Stimulated activated CD4-positive, alpha-beta T cell treated with anti-CD3 and anti-CD28 coated beads, TNF-alpha, amount 100 ng/mL, for 1 hour (primary cell): ENCODE measurements at regions not wholly inside any gene's neighbourhood (a gene's known extent, or its start where the extent isn't known, plus 50 kb on each side); places are given as distances from the start of the nearest gene placed in this dataset.

Source experiments
- DNase-seq, 3 donors: peaks; one replicate each; pipeline ENCODE4 v3.0.0-alpha.2; 2020; ENCODE audit warnings: low read depth in 3 of 3, low spot score in 1 of 3

DNA sequence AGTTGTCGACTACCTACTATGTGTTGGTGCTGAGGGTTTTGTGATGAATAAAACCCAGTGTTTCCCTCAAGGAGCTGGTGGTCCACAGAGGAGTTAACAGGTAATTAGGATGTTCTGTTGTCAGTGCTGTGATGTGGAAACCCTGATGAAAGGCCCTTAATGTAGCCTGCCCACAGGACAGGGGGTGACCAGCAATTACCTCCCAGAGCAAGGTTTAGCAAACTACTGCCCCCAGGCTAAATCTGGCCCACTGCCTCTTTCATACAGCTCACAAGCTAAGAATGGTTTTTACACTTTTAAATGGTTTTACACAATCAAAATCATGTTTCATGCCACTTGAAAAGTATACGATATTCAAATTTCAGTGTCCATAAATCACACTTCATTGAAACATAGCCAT, 536.2 kb downstream of the MIAT start:
- DNase-seq, result no peak

- DNase-seq, result no peak
Observed at GRCh38 chr22:27194096-27194748, 536.8 kb downstream of the MIAT start.

GRCh38 chr22:27195094-27195493, 537.7 kb downstream of the MIAT start:
- no peak for DNase-seq

DNA sequence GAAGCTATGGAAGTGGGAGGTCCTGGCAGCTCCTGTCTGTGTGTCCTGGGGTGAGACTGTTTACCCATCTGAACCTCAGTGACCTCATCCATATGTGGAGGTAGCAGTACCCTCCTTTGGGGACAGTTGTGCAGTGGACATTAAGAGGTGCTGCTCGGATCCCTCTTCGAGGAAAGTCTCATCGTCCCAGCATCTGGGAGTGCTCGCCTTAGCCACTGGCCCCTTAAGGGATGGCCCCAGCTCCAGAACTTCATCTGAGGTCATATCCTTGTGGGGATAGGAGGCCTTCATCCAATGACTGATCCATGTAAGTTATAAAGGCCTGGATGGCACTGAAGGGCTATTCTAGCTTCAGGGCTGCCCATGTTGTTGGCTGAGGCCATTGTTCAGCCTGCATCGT, 538.1 kb downstream of the MIAT start:
- DNase-seq, result no peak

GRCh38 chr22:27196606-27197005, 539.2 kb downstream of the MIAT start:
- DNase-seq, result no peak

DNA sequence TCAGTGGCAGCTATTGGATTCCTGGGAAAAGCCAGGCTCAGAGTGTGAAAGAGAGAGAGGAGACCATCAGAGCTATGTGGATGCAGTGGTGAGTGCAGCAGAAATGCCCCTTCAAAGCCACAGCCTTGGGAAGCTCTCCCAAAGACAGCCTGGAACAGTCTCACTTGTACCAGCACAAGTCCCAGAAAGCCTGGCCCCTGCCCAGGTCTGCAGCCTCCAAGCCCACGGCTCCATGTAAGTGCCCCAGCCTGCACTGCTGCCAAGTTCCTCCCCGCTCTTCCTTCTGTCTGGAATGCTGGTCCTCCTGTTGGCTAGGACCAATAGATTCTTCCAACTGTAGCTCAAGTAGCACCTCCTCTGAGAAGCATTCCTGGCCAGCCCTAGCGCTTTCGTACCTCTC, 539.7 kb downstream of the MIAT start:
- DNase-seq, result no peak

DNA sequence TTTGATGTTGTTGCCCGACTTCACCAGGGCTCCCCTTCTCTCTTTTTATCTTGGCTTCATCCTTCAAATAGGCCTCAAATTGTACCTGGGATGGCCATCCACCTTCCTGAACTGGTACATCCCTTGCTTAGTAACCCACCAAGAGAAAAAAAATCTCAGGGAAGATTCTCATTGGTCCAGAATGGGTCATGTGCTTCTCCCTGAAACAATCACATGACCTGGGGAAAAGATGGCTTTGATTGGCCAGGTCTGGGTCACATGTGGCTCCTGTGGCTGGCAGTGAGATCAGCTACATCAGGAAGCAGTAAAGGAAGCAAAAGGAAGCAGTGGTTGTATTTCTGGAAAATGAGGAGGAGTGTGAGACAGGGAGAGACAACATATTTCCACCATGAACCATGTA, 540.2 kb downstream of the MIAT start:
- DNase-seq, result no peak

GRCh38 chr22:27198518-27199035, 541.2 kb downstream of the MIAT start:
- DNase-seq, result no peak

DNA sequence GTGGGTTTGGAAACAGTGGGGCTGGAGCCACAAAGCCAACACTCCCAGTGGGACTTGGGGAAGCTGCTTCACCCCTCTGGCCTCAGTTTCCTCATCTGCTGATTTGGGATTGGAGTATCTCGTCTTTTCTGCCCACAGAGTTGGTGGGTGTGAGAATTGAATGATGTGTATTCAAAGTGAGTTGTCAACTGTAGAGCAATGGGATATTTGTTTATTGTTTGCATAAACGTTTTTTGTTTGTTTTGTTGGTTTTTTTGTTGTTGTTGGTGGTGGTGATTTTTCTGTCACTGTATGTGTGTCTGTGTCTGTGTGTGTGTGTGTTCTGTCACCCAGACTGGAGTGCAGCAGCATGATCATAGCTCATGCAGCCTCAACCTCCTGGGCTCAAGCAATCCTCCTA, 542.0 kb downstream of the MIAT start:
- DNase-seq, result no peak

- no peak for DNase-seq
Observed at GRCh38 chr22:27201276-27201675, 543.9 kb downstream of the MIAT start.

DNA sequence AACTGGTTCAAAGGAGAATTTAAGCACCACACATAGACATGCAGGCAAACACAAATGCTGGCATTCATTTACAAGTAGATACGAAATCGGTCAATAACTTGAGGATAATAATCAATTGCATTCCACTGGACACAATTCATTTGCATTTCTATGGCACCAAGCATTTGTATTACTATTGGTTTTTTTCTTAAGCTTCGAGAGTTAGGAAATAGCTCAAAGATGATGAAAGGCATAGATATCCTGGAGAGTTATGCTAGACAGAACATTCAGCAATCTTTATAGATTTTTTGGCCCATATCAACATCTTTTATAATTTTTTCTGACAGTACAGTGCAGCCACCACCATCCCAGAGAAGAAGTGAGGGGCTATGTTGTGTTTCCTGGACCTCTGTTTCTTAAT, 544.4 kb downstream of the MIAT start:
- no peak for DNase-seq

DNA sequence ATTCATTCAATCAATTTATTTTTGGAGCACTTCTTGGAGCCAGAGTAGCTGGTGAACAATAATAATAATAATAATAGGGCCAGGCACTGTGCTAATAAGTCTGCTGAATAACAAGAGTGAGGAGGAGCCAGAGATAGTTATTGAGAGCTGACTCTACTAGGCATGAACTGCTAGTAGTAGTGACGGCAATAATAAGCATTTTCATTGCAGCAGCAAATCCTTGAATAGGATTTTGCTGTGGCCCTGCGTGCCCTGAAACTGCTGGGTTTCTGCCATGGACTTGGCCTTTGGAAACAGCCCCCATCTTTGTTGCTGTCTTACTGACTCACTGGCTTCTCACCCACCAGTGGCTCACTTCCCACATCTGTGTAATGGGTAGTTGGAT, 545.9 kb downstream of the MIAT start:
- no peak for DNase-seq

- no peak for DNase-seq
Observed at GRCh38 chr22:27204280-27204679, 546.9 kb downstream of the MIAT start.

DNA sequence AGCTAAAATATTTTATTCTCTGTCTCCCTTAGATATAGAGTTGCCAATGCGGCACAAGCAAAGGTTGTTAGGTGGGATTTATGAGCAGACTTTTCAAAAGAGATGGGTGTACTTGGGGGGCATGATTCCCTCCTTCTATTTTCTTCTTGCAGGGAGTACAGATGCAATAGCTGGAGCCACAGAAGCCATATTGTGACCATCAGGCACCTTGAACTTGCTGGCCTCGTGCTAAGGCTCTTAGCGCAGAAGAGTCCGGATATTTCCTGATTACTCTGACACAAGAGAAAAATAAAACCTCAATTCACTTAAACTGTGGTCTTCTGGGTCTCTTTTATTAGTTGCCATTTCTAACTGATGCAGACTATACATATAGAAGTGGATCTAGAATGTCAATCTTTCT, 547.4 kb downstream of the MIAT start:
- no peak for DNase-seq

DNA sequence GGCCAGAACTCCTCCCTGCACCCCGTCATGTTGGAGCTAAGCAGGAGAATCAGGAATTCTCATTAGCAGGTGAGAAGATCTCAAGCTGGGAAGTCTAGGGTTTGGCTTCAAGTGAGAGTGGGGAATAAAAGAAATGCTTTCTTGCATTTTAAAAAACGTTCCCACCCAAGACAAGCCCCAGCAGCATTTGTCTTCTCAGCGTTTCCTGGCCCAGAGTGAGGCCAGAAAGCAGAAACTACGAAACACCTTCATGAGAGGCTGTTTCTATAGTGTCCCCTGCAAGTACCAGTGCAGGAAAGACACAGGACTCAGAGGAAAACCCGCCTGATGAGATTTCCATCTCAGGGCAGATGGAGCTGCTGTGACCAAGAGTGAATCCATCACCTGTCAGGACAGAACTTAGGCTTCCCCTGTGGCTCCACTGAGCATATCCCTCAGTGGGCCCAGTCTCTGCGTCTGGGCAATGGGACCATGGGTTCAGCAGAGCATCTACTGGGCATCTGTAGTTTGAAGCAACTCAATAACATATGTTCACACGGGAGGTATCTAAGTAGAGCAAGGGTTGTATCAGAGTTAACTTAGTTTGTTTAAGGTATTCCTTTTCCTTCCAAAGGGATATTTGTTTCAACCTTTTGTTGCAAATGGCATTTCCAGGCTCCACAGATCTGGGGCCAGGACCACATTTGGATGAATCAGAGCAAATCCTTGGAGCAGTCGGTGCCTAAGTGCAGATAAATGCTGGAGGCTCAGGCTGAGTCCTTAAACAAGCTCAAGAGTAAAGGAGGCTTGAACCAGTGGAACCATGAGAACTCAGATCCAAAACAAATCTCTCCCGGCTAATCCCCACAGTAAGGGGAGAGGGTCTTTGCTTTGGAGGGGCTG, 548.3 kb downstream of the MIAT start:
- DNase-seq, result no peak

DNA sequence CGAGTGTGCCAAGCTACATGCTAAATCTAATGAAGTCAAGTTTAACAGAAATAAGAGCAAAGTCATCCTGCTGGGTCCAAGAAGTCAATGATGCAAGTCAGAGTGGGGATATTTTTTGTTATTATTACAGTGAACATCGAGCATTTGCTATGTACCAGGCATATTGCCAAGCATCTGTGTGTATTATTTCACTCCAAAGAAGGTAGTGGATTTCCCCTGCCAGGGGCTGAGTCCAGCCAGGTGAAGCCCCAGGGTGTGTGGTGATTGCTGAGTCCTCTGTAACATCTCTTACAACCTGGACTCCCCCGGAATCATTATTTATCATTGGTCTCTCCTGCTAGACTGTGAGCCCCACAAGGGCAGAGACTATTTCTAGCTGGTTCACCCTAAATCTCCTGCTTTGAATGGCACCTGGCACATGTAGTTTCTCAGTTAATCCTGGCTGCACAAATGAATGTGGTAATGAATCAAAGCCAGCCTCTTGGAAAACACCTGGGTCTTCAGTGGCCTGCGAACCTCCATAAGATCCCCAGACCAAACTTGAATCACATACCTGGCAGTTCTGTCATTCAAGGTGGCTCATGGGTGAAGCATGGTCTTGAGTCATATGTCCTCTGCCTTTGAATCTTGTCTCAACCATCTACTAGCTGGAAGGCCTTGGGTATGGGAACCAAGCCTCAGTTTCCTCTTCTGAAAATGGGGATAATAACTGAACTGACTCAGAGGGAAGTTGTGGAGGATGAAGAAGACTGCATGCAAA, 549.2 kb downstream of the MIAT start:
- no peak for DNase-seq

DNA sequence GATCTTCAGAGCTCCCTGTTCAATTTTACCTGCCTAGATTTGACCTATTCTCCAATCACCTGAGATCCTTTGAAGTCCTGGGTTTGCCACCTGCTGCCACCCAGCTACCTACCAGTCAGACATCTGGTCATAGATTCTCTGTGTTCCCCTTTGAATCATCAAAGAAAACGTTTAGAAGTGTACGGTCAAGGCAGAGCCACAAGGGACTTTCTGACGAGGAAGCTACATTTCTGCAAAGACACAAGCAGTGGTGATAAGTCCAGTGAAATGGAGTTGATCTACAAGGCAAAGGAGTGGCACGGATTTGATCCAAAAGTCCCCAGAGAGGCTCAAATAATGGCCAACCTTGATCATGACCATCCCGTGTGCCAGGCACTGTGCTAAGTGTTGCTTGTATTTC, 549.9 kb downstream of the MIAT start:
- no peak for DNase-seq

GRCh38 chr22:27207907-27208306, 550.5 kb downstream of the MIAT start:
- DNase-seq, result no peak

DNA sequence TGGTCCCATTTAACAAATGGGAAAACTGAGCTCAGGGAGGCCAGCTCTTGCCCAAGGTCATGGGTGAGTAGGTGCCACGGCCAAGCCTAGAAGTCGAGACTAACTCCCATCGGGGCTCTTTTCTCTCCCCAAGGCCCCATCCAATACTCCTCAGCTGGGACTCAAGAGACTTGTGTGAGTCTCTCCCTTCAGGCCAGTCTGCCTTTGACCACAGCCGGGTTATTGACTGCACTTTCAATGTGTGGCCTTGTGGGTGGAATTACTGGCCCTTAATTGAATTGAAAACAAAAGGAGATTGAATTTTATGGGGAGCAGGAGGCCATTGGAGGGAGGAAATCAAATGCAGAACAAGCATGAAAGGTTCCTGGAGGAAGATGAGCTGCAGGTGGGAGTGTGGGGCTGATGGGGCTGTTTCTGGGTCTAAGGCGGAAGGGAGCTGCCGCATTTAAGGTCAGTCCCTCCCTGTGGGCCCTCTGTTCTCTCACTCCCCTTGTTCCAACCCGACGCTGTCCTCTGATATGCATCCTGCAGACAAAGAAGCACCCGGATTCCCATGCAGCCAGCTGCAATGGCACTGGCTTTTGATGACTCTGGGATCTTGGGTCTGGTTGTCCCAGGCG, 552.8 kb downstream of the MIAT start:
- DNase-seq, result no peak

GRCh38 chr22:27212102-27212501, 554.7 kb downstream of the MIAT start:
- no peak for DNase-seq

DNA sequence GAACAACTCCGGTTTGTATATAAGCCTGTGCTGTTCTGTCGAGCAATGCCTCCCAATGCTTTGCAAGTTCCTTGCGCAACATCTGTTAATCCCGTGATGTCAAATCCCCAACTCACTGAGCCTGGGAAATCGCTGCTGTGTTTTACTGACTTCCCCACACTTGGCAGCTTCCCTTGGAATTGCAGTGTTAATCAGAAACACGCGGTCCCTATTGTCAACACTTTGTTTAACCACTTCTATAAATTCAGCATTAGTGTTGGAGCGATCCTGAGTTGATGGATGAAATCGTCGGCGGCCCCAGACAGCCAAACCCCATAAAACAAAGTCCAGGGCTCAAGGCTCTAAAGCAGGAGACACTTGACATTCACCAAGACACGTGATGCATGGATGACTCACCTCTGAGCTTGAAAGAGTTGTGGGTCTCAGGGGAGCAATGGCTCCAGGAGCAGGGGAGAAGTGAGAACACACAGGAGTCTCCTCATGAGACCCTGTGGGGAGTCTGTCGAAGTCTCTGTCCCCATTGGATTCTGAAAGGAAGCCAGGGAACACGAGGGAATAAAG, 555.3 kb downstream of the MIAT start:
- DNase-seq, result no peak
